Endodermal cell (in vitro differentiated cells): ENCODE measurements at regions not wholly inside any gene's neighbourhood (a gene's known extent, or its start where the extent isn't known, plus 50 kb on each side); places are given as distances from the start of the nearest gene placed in this dataset.

ENCODE experiments used
- DNase-seq: peaks from one replicate; pipeline ENCODE4 v3.0.0-alpha.2; 2017
- H3K27ac ChIP-seq: 2 replicates; pipeline ENCODE4 v1.5.1; 2013; ENCODE audit warnings: mild to moderate bottlenecking, low read depth, low read length, moderate library complexity
- H3K27me3 ChIP-seq: 2 replicates; pipeline ENCODE4 v1.6.1; 2013; ENCODE audit warnings: mild to moderate bottlenecking, low read length, moderate library complexity; ENCODE audit not compliant: insufficient read depth, control insufficient read depth, poor library complexity, severe bottlenecking
- H3K36me3 ChIP-seq: 2 replicates; pipeline ENCODE4 v1.7.0; 2013; ENCODE audit warnings: mild to moderate bottlenecking, low read length, moderate library complexity; ENCODE audit not compliant: control insufficient read depth, insufficient read depth
- H3K4me1 ChIP-seq: one replicate; pipeline ENCODE4 v1.7.0; 2013; ENCODE audit warnings: low read length; ENCODE audit not compliant: control insufficient read depth, insufficient read depth
- H3K4me3 ChIP-seq: 2 replicates; pipeline ENCODE4 v1.5.1; 2013; ENCODE audit warnings: mild to moderate bottlenecking, low read length, moderate library complexity
- H3K9ac ChIP-seq: 2 replicates; pipeline ENCODE4 v1.6.1; 2013; ENCODE audit warnings: mild to moderate bottlenecking, low read length, moderate library complexity; ENCODE audit not compliant: poor library complexity, severe bottlenecking; ENCODE audit errors: extremely low read depth
- H3K9me3 ChIP-seq: 2 replicates; pipeline ENCODE4 v1.6.1; 2013; ENCODE audit warnings: mild to moderate bottlenecking, low read length, moderate library complexity; ENCODE audit not compliant: control insufficient read depth
- H3K27ac Mint-ChIP-seq: 2 replicates; pipeline ENCODE4 v1.8.0; 2020; ENCODE audit warnings: mixed read lengths
- H3K27me3 Mint-ChIP-seq: 2 replicates; pipeline ENCODE4 v1.8.0; 2021; ENCODE audit warnings: mild to moderate bottlenecking, mixed read lengths; ENCODE audit not compliant: insufficient read depth
- H3K36me3 Mint-ChIP-seq: 2 replicates; pipeline ENCODE4 v1.8.0; 2020; ENCODE audit warnings: low read depth, mixed read lengths
- H3K4me1 Mint-ChIP-seq: 2 replicates; pipeline ENCODE4 v1.8.0; 2020; ENCODE audit warnings: mixed read lengths
- H3K4me3 Mint-ChIP-seq: 2 replicates; pipeline ENCODE4 v1.8.0; 2020; ENCODE audit warnings: mild to moderate bottlenecking, moderate library complexity, mixed read lengths
- H3K9me3 Mint-ChIP-seq: 2 replicates; pipeline ENCODE4 v1.8.0; 2020; ENCODE audit warnings: mild to moderate bottlenecking, mixed read lengths
- CTCF ChIP-seq: fragments of 200-600 bp; sonication (generic); conservative IDR thresholded peaks from 2 replicates; pipeline ENCODE4 v1.5.0; 2021; ENCODE audit warnings: antibody characterized with exemption, mild to moderate bottlenecking
- WGBS, 2 experiments: methylation state at CpG; one replicate each; pipeline versions ENCODE4 v1.1.5 to v1.1.7; 2013; ENCODE audit warnings: missing lambda C conversion rate in 2 of 2, mixed read lengths in 1 of 2; ENCODE audit not compliant: insufficient coverage in 1 of 2, insufficient read length in 1 of 2; 5-methylcytosine and 5-hydroxymethylcytosine counted together

DNA sequence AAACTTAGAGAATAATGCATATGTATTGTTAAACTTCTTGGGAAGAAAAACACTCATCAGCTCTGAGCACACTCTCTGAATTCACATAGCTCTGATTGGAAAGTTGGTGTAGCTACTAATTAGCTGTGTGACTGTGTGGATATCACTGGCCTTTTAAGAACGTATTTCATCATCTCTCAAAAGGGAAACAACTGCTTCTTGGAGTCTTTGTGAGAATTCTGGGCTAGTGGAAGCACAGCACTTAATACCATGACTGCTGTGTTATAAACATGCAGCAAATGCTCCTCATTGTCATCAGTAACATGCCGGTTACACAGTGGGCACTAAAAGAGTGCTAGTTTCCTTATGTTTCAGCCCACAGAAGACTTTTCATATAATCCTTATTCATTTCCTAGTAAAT lies 220.9 kb upstream of the CSNK1A1L start:
- Mint-ChIP-seq H3K9me3 (peaks cover 9% of the 10 kb centered on the region), H3K27ac (no peak overlapping the region), H3K4me1 (peaks cover 8% of the 10 kb centered on the region), H3K4me3 (no peak overlapping the region), H3K27me3 (no peaks in the 10 kb centered on the region), H3K36me3 (peaks cover 4% of the 10 kb centered on the region)
- WGBS, 2 experiments: 60 to 88% methylated on average over 1 to 2 of the region's 2 CpGs
- no peaks in the 10 kb centered on the region for H3K27me3 ChIP-seq
- no peak overlapping the region for H3K27ac ChIP-seq
- no peak overlapping the region for H3K4me3 ChIP-seq
- H3K36me3 ChIP-seq: no peaks in the 10 kb centered on the region
- TF ChIP-seq CTCF: no peak
- H3K9me3 ChIP-seq: peaks cover 7% of the 10 kb centered on the region
- DNase-seq: no peak
- H3K9ac ChIP-seq: no peak overlapping the region
- H3K4me1 ChIP-seq: no peaks in the 10 kb centered on the region

GRCh38 chr13:37319031-37319443 lies 213.6 kb upstream of the CSNK1A1L start:
- H3K27ac Mint-ChIP-seq: no peak overlapping the region
- no peak overlapping the region for H3K27ac ChIP-seq

GRCh38 chr13:37316935-37317334 lies 211.5 kb upstream of the CSNK1A1L start:
- peaks cover 4% of the 10 kb centered on the region for H3K4me1 Mint-ChIP-seq
- Histone ChIP-seq H3K4me1 (no peaks in the 10 kb centered on the region), H3K27ac (no peak overlapping the region), H3K27me3 (no peaks in the 10 kb centered on the region), H3K4me3 (no peak overlapping the region), H3K9me3 (peaks cover 5% of the 10 kb centered on the region), H3K36me3 (no peaks in the 10 kb centered on the region), H3K9ac (no peak overlapping the region)
- H3K9me3 Mint-ChIP-seq: no peaks in the 10 kb centered on the region
- H3K4me3 Mint-ChIP-seq: no peak overlapping the region
- H3K27ac Mint-ChIP-seq: peak overlapping the region; percentile 53
- H3K36me3 Mint-ChIP-seq: no peaks in the 10 kb centered on the region
- DNase-seq: no peak
- H3K27me3 Mint-ChIP-seq: no peaks in the 10 kb centered on the region
- WGBS, 2 experiments: 85 to 87% methylated on average over 5 to 6 of the region's 6 CpGs
- no peak for TF ChIP-seq CTCF

More at GRCh38 chr13:37319031-37319443, 213.6 kb upstream of the CSNK1A1L start:
- Mint-ChIP-seq H3K27me3 (no peaks in the 10 kb centered on the region), H3K4me3 (no peak overlapping the region), H3K9me3 (no peaks in the 10 kb centered on the region), H3K4me1 (peaks cover 4% of the 10 kb centered on the region), H3K36me3 (no peaks in the 10 kb centered on the region)
- Histone ChIP-seq H3K27me3 (no peaks in the 10 kb centered on the region), H3K4me1 (no peaks in the 10 kb centered on the region), H3K36me3 (no peaks in the 10 kb centered on the region), H3K9me3 (peaks cover 5% of the 10 kb centered on the region), H3K9ac (no peak overlapping the region), H3K4me3 (no peak overlapping the region)
- no peak for TF ChIP-seq CTCF
- DNase-seq: no peak
